ENCODE measurements at regions not wholly inside any gene's neighbourhood (a gene's known extent, or its start where the extent isn't known, plus 50 kb on each side); places are given as distances from the start of the nearest gene placed in this dataset.

DNA sequence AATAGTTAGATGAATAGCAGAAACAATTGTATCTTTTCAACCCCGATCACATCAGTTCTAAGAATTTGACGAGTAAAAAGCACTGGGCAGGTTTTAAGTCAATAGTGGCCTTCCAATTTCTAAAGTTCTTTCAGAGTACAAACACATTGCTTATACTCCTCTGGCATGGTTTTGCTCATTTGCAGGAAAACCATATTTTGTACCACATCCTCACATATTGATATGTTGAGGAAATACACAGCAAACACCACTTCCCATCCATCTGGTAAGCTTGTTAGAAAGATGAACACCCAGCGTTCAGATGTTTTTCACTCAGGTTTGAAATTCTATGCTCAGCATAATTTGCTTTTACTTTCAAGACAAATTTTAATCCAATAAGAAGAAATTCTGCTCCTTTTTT, 344.6 kb upstream of the ACVR2A start:
- Histone ChIP-seq H3K4me3 (no peak overlapping the region), H3K36me3 (no peaks in the 10 kb centered on the region), H3K27ac (no peak overlapping the region), H3K27me3 (no peaks in the 10 kb centered on the region), H3K4me1 (ENCODE audit: low read depth) (no peaks in the 10 kb centered on the region), H3K9me3 (ENCODE audit: low read depth) (no peaks in the 10 kb centered on the region)
- DNase-seq (ENCODE audit: low read depth in 1 of 2, low spot score in 1 of 2) = no peak
- no peak for TF ChIP-seq CTCF (IDR thresholded peaks at IDR 0.05; ENCODE audit: low read depth, low read length)

- no peaks in the 10 kb centered on the region for H3K9me3 ChIP-seq (ENCODE audit: low read depth)
- H3K4me3 ChIP-seq = no peak overlapping the region
- no peaks in the 10 kb centered on the region for H3K4me1 ChIP-seq (ENCODE audit: low read depth)
- TF ChIP-seq CTCF (IDR thresholded peaks at IDR 0.05; ENCODE audit: low read depth, low read length) = no peak
- DNase-seq (ENCODE audit: low read depth in 1 of 2, low spot score in 1 of 2) = no peak
- no peak overlapping the region for H3K27ac ChIP-seq
- H3K27me3 ChIP-seq = no peaks in the 10 kb centered on the region
- no peaks in the 10 kb centered on the region for H3K36me3 ChIP-seq
These were observed 345.0 kb upstream of the ACVR2A start for GRCh38 chr2:147499785-147500184.

GRCh38 chr2:147495734-147496133, 349.1 kb upstream of the ACVR2A start:
- no peak overlapping the region for H3K4me3 ChIP-seq
- no peaks in the 10 kb centered on the region for H3K9me3 ChIP-seq (ENCODE audit: low read depth)
- H3K27me3 ChIP-seq = peaks cover 3% of the 10 kb centered on the region
- H3K4me1 ChIP-seq (ENCODE audit: low read depth) = no peaks in the 10 kb centered on the region
- no peak for TF ChIP-seq CTCF (IDR thresholded peaks at IDR 0.05; ENCODE audit: low read depth, low read length)
- DNase-seq (ENCODE audit: low read depth in 1 of 2, low spot score in 1 of 2) = no peak
- no peak overlapping the region for H3K27ac ChIP-seq
- H3K36me3 ChIP-seq = no peaks in the 10 kb centered on the region

- Histone ChIP-seq H3K36me3 (no peaks in the 10 kb centered on the region), H3K27me3 (peaks cover 3% of the 10 kb centered on the region), H3K27ac (no peak overlapping the region), H3K4me3 (no peak overlapping the region), H3K4me1 (ENCODE audit: low read depth) (peaks cover 2% of the 10 kb centered on the region), H3K9me3 (ENCODE audit: low read depth) (no peaks in the 10 kb centered on the region)
- no peak for TF ChIP-seq CTCF (IDR thresholded peaks at IDR 0.05; ENCODE audit: low read depth, low read length)
- DNase-seq (ENCODE audit: low read depth in 1 of 2, low spot score in 1 of 2) = no peak
These were observed 352.4 kb upstream of the ACVR2A start for GRCh38 chr2:147492471-147492870.

DNA sequence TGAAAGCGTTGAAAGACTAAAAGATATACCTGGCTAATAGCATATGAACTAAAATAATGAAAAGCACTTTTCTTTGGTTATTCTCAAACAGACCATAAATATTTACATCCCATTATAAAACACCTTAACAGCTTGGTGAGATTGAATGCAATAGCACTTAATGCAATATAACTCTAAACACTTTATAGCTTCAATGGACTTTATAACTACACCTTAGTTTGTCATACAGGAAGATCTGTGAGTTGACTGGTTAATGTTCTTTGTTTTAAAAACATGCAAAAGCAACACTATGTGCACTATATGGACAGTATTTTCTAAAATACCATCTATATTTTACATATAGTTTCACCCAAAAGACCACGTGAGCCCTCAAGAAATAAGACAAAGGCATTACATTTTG, 353.3 kb upstream of the ACVR2A start:
- no peak for TF ChIP-seq CTCF (IDR thresholded peaks at IDR 0.05; ENCODE audit: low read depth, low read length)
- peaks cover 3% of the 10 kb centered on the region for H3K27me3 ChIP-seq
- no peak overlapping the region for H3K27ac ChIP-seq
- no peak overlapping the region for H3K4me3 ChIP-seq
- H3K36me3 ChIP-seq = no peaks in the 10 kb centered on the region
- H3K4me1 ChIP-seq (ENCODE audit: low read depth) = peaks cover 7% of the 10 kb centered on the region
- H3K9me3 ChIP-seq (ENCODE audit: low read depth) = no peaks in the 10 kb centered on the region
- no peak for DNase-seq (ENCODE audit: low read depth in 1 of 2, low spot score in 1 of 2)
